Upper lobe of left lung (tissue), 6 donors: ENCODE measurements at regions not wholly inside any gene's neighbourhood (a gene's known extent, or its start where the extent isn't known, plus 50 kb on each side); places are given as distances from the start of the nearest gene placed in this dataset.

ENCODE experiments used
- ATAC-seq, 2 donors: fragments of 200-7000 bp; cut with Tn5 transposase; one replicate each; pipeline ENCODE4 v1.9.1; 2022; ENCODE audit warnings: mild to moderate bottlenecking in 2 of 2, moderate library complexity in 2 of 2; ENCODE audit not compliant: low FRiP score in 2 of 2
- DNase-seq, 2 donors: peaks; one replicate each; pipeline ENCODE4 v3.0.0-alpha.2; 2019 to 2020
- H3K27ac ChIP-seq, 4 donors: fragments of 200-600 bp; sonication (generic); one replicate each; pipeline ENCODE4 v1.5.1; 2016 to 2019
- H3K27me3 ChIP-seq, 4 donors: fragments of 200-600 bp; sonication (generic); one replicate each; pipeline ENCODE4 v1.5.1; 2017 to 2019
- H3K36me3 ChIP-seq, 4 donors: fragments of 200-600 bp; sonication (generic); one replicate each; pipeline ENCODE4 v1.5.1; 2016 to 2019
- H3K4me1 ChIP-seq, 4 donors: fragments of 200-600 bp; sonication (generic); one replicate each; pipeline ENCODE4 v1.5.1; 2018 to 2019
- H3K4me3 ChIP-seq, 4 donors: fragments of 200-600 bp; sonication (generic); one replicate each; pipeline ENCODE4 v1.5.1; 2017 to 2019; ENCODE audit warnings: mild to moderate bottlenecking in 2 of 4, moderate library complexity in 1 of 4
- H3K9me3 ChIP-seq, 4 donors: fragments of 200-600 bp; sonication (generic); one replicate each; pipeline ENCODE4 v1.5.1; 2018 to 2019
- CTCF ChIP-seq, 6 experiments: fragments of 450-650 bp in 4 of 6; fragments of 200-600 bp in 2 of 6; sonication (generic) in 2 of 6; IDR thresholded peaks; one replicate each; pipeline ENCODE4 v1.5.1; 2016 to 2019; ENCODE audit warnings: antibody characterized with exemption in 6 of 6
- EP300 ChIP-seq, 4 donors: sonication (generic); formaldehyde crosslinking; IDR thresholded peaks; one replicate each; pipeline ENCODE4 v1.5.1; 2017; ENCODE audit warnings: antibody characterized with exemption in 4 of 4, control low read depth in 2 of 4
- POLR2A ChIP-seq, 4 donors: fragments of 450-650 bp; IDR thresholded peaks; one replicate each; pipeline ENCODE4 v1.5.1; 2016 to 2017; ENCODE audit warnings: antibody characterized with exemption in 4 of 4, mild to moderate bottlenecking in 2 of 4
- POLR2AphosphoS5 ChIP-seq, 2 donors: sonication (generic); formaldehyde crosslinking; IDR thresholded peaks; one replicate each; pipeline ENCODE4 v1.5.1; 2017; ENCODE audit warnings: antibody characterized with exemption in 2 of 2
- WGBS, 2 donors: methylation state at CpG; one replicate each; pipeline ENCODE4 v1.1.5; 2017 to 2018; 5-methylcytosine and 5-hydroxymethylcytosine counted together
- donor health status: DM: no; HTN: no; CAD: no; lungs with moderate emphysema.
- donor health status: DM: no; HTN: yes; CAD: no; lungs with severe emphysema.

- no peak for DNase-seq
- no peaks in the 10 kb centered on the region for H3K27me3 ChIP-seq
- WGBS, 2 donors: 87 to 90% methylated on average over 3 of the region's 3 CpGs
Observed at GRCh38 chr5:163619273-163619934, 114.0 kb downstream of the MAT2B start.

GRCh38 chr5:163619951-163620350 lies 114.5 kb downstream of the MAT2B start:
- no peak overlapping the region for H3K4me3 ChIP-seq
- ATAC-seq (no peak), DNase-seq (no peak)
- no peaks in the 10 kb centered on the region for H3K27me3 ChIP-seq
- no peaks in the 10 kb centered on the region for H3K9me3 ChIP-seq
- TF ChIP-seq EP300 (IDR thresholded peaks at IDR 0.05) (no peak), CTCF (IDR thresholded peaks at IDR 0.05) (no peak), POLR2A (IDR thresholded peaks at IDR 0.05) (no peak), POLR2AphosphoS5 (IDR thresholded peaks at IDR 0.05) (no peak)
- no peaks in the 10 kb centered on the region for H3K4me1 ChIP-seq
- no peaks in the 10 kb centered on the region for H3K36me3 ChIP-seq
- H3K27ac ChIP-seq: no peak overlapping the region
- WGBS, 2 donors: 77 to 84% methylated on average over 5 of the region's 5 CpGs

More at GRCh38 chr5:163619273-163619934, 114.0 kb downstream of the MAT2B start:
- no peaks in the 10 kb centered on the region for H3K9me3 ChIP-seq
- no peaks in the 10 kb centered on the region for H3K4me1 ChIP-seq
- TF ChIP-seq CTCF (IDR thresholded peaks at IDR 0.05) (no peak), POLR2A (IDR thresholded peaks at IDR 0.05) (no peak)
- no peaks in the 10 kb centered on the region for H3K36me3 ChIP-seq
- no peak for ATAC-seq
- no peak overlapping the region for H3K27ac ChIP-seq
- no peak overlapping the region for H3K4me3 ChIP-seq

- no peak for ATAC-seq
- WGBS, 2 donors: 49 to 54% methylated on average over 2 of the region's 2 CpGs
Observed at GRCh38 chr5:163622799-163623198, 117.4 kb downstream of the MAT2B start.

GRCh38 chr5:163623524-163623923 lies 118.1 kb downstream of the MAT2B start:
- Histone ChIP-seq H3K9me3 (no peaks in the 10 kb centered on the region), H3K27me3 (no peaks in the 10 kb centered on the region), H3K36me3 (no peaks in the 10 kb centered on the region), H3K4me3 (no peak overlapping the region), H3K27ac (no peak overlapping the region), H3K4me1 (no peaks in the 10 kb centered on the region)
- DNase-seq (no peak), ATAC-seq (no peak)
- WGBS, 2 donors: 68 to 71% methylated on average over 2 of the region's 2 CpGs
- TF ChIP-seq POLR2A (IDR thresholded peaks at IDR 0.05) (no peak), CTCF (IDR thresholded peaks at IDR 0.05) (no peak), POLR2AphosphoS5 (IDR thresholded peaks at IDR 0.05) (no peak), EP300 (IDR thresholded peaks at IDR 0.05) (no peak)

More at GRCh38 chr5:163622799-163623198, 117.4 kb downstream of the MAT2B start:
- no peaks in the 10 kb centered on the region for H3K9me3 ChIP-seq
- no peaks in the 10 kb centered on the region for H3K4me1 ChIP-seq
- H3K4me3 ChIP-seq: no peak overlapping the region
- H3K27ac ChIP-seq: no peak overlapping the region
- no peaks in the 10 kb centered on the region for H3K36me3 ChIP-seq
- TF ChIP-seq POLR2A (IDR thresholded peaks at IDR 0.05) (no peak), CTCF (IDR thresholded peaks at IDR 0.05) (no peak), POLR2AphosphoS5 (IDR thresholded peaks at IDR 0.05) (no peak), EP300 (IDR thresholded peaks at IDR 0.05) (no peak)
- no peak for DNase-seq
- H3K27me3 ChIP-seq: no peaks in the 10 kb centered on the region

GRCh38 chr5:163623986-163624385 lies 118.6 kb downstream of the MAT2B start:
- TF ChIP-seq EP300 (IDR thresholded peaks at IDR 0.05): no peak
- TF ChIP-seq POLR2AphosphoS5 (IDR thresholded peaks at IDR 0.05): no peak
- no peak for TF ChIP-seq POLR2A (IDR thresholded peaks at IDR 0.05)
- no peak for TF ChIP-seq CTCF (IDR thresholded peaks at IDR 0.05)
- DNase-seq (no peak), ATAC-seq (no peak)
- 26 to 38% methylated on average over 2 of the region's 2 CpGs for WGBS, 2 donors
- H3K27ac ChIP-seq: no peak overlapping the region
- no peak overlapping the region for H3K4me3 ChIP-seq
- no peaks in the 10 kb centered on the region for H3K27me3 ChIP-seq
- H3K36me3 ChIP-seq: no peaks in the 10 kb centered on the region
- no peaks in the 10 kb centered on the region for H3K9me3 ChIP-seq
- no peaks in the 10 kb centered on the region for H3K4me1 ChIP-seq
